ENCODE measurements at regions not wholly inside any gene's neighbourhood (a gene's known extent, or its start where the extent isn't known, plus 50 kb on each side); places are given as distances from the start of the nearest gene placed in this dataset.

- 15 to 24% methylated on average over 4 of the region's 4 CpGs for WGBS, 2 experiments (ENCODE audit: low coverage in 1 of 2, low lambda C conversion rate in 2 of 2, missing lambda C conversion rate in 2 of 2)
- H2AFZ ChIP-seq = no peak overlapping the region
- no peaks in the 10 kb centered on the region for H3K4me1 ChIP-seq (ENCODE audit: insufficient read depth)
- no peaks in the 10 kb centered on the region for H3F3A ChIP-seq (ENCODE audit: insufficient read depth)
- H3K27ac ChIP-seq = no peak overlapping the region
- in situ Hi-C loops (cut with MboI) = no loop called here
- no peaks in the 10 kb centered on the region for H3K36me3 ChIP-seq (ENCODE audit: low read depth)
- no peaks in the 10 kb centered on the region for H3K9me3 ChIP-seq (ENCODE audit: low read depth)
- no peaks in the 10 kb centered on the region for H3K79me2 ChIP-seq (ENCODE audit: insufficient read depth)
- no peak overlapping the region for H3K4me3 ChIP-seq
- no peaks in the 10 kb centered on the region for H4K20me1 ChIP-seq (ENCODE audit: insufficient read depth)
- H3K4me2 ChIP-seq (ENCODE audit: unreplicated experiment) = no peak overlapping the region
- H3K27me3 ChIP-seq (replicated peaks; ENCODE audit: insufficient read depth) = no peaks in the 10 kb centered on the region
- DNase-seq = no peak
- no peak for TF ChIP-seq EZH2 (IDR thresholded peaks at IDR 0.05; ENCODE audit: insufficient read depth, poor library complexity, severe bottlenecking)
- TF ChIP-seq EZH2phosphoT487 (IDR thresholded peaks at IDR 0.05; ENCODE audit: insufficient read depth, low read depth) = no peak
- no peaks in the 10 kb centered on the region for H3K9me2 ChIP-seq (ENCODE audit: insufficient read depth)
- H3K9ac ChIP-seq = no peak overlapping the region
Observed at GRCh38 chr5:87940775-87941174, 327.9 kb downstream of the TMEM161B start.

GRCh38 chr5:87936667-87937066 is 332.0 kb downstream of the TMEM161B start:
- no peaks in the 10 kb centered on the region for H4K20me1 ChIP-seq (ENCODE audit: insufficient read depth)
- TF ChIP-seq EZH2phosphoT487 (IDR thresholded peaks at IDR 0.05; ENCODE audit: insufficient read depth, low read depth) (no peak), EZH2 (IDR thresholded peaks at IDR 0.05; ENCODE audit: insufficient read depth, poor library complexity, severe bottlenecking) (no peak)
- no peaks in the 10 kb centered on the region for H3F3A ChIP-seq (ENCODE audit: insufficient read depth)
- no peak for DNase-seq
- no peaks in the 10 kb centered on the region for H3K27me3 ChIP-seq (replicated peaks; ENCODE audit: insufficient read depth)
- in situ Hi-C loops (cut with MboI) = no loop called here
- no peaks in the 10 kb centered on the region for H3K9me3 ChIP-seq (ENCODE audit: low read depth)
- H3K9ac ChIP-seq = no peak overlapping the region
- no peak overlapping the region for H3K4me3 ChIP-seq
- H3K4me1 ChIP-seq (ENCODE audit: insufficient read depth) = no peaks in the 10 kb centered on the region
- no peaks in the 10 kb centered on the region for H3K79me2 ChIP-seq (ENCODE audit: insufficient read depth)
- H3K4me2 ChIP-seq (ENCODE audit: unreplicated experiment) = no peak overlapping the region
- H3K27ac ChIP-seq = no peak overlapping the region
- no peaks in the 10 kb centered on the region for H3K9me2 ChIP-seq (ENCODE audit: insufficient read depth)
- no peak overlapping the region for H2AFZ ChIP-seq
- no peaks in the 10 kb centered on the region for H3K36me3 ChIP-seq (ENCODE audit: low read depth)

GRCh38 chr5:87924436-87924835 is 344.2 kb downstream of the TMEM161B start:
- Histone ChIP-seq H3K4me1 (ENCODE audit: insufficient read depth) (no peaks in the 10 kb centered on the region), H3K27ac (no peak overlapping the region), H3F3A (ENCODE audit: insufficient read depth) (no peaks in the 10 kb centered on the region), H3K4me2 (ENCODE audit: unreplicated experiment) (no peak overlapping the region), H4K20me1 (ENCODE audit: insufficient read depth) (no peaks in the 10 kb centered on the region), H3K27me3 (replicated peaks; ENCODE audit: insufficient read depth) (no peaks in the 10 kb centered on the region), H3K4me3 (no peak overlapping the region), H3K9ac (no peak overlapping the region), H3K9me2 (ENCODE audit: insufficient read depth) (no peaks in the 10 kb centered on the region), H3K9me3 (ENCODE audit: low read depth) (no peaks in the 10 kb centered on the region), H2AFZ (no peak overlapping the region), H3K79me2 (ENCODE audit: insufficient read depth) (no peaks in the 10 kb centered on the region), H3K36me3 (ENCODE audit: low read depth) (no peaks in the 10 kb centered on the region)
- in situ Hi-C loops (cut with MboI) = no loop called here
- DNase-seq = no peak
- WGBS, 2 experiments (ENCODE audit: low coverage in 1 of 2, low lambda C conversion rate in 2 of 2, missing lambda C conversion rate in 2 of 2) = 20 to 23% methylated on average over 7 of the region's 7 CpGs
- TF ChIP-seq EZH2phosphoT487 (IDR thresholded peaks at IDR 0.05; ENCODE audit: insufficient read depth, low read depth) (no peak), EZH2 (IDR thresholded peaks at IDR 0.05; ENCODE audit: insufficient read depth, poor library complexity, severe bottlenecking) (no peak)

- Histone ChIP-seq H3K36me3 (ENCODE audit: low read depth) (no peaks in the 10 kb centered on the region), H3K9me3 (ENCODE audit: low read depth) (no peaks in the 10 kb centered on the region), H4K20me1 (ENCODE audit: insufficient read depth) (no peaks in the 10 kb centered on the region), H3K4me1 (ENCODE audit: insufficient read depth) (no peaks in the 10 kb centered on the region), H3F3A (ENCODE audit: insufficient read depth) (no peaks in the 10 kb centered on the region), H3K9me2 (ENCODE audit: insufficient read depth) (no peaks in the 10 kb centered on the region), H3K4me3 (no peak overlapping the region), H2AFZ (no peak overlapping the region), H3K9ac (no peak overlapping the region), H3K4me2 (ENCODE audit: unreplicated experiment) (no peak overlapping the region), H3K27ac (no peak overlapping the region), H3K79me2 (ENCODE audit: insufficient read depth) (no peaks in the 10 kb centered on the region), H3K27me3 (replicated peaks; ENCODE audit: insufficient read depth) (no peaks in the 10 kb centered on the region)
- no peak for DNase-seq
- no peak for TF ChIP-seq EZH2 (IDR thresholded peaks at IDR 0.05; ENCODE audit: insufficient read depth, poor library complexity, severe bottlenecking)
- TF ChIP-seq EZH2phosphoT487 (IDR thresholded peaks at IDR 0.05; ENCODE audit: insufficient read depth, low read depth) = no peak
- WGBS, 2 experiments (ENCODE audit: low coverage in 1 of 2, low lambda C conversion rate in 2 of 2, missing lambda C conversion rate in 2 of 2) = 41 to 42% methylated on average over 4 of the region's 4 CpGs
- in situ Hi-C loops (cut with MboI) = no loop called here
Observed at GRCh38 chr5:87916320-87916719, 352.3 kb downstream of the TMEM161B start.

- Histone ChIP-seq H3K9me3 (ENCODE audit: low read depth) (no peaks in the 10 kb centered on the region), H3K9me2 (ENCODE audit: insufficient read depth) (no peaks in the 10 kb centered on the region), H3K4me2 (ENCODE audit: unreplicated experiment) (no peak overlapping the region), H3K79me2 (ENCODE audit: insufficient read depth) (no peaks in the 10 kb centered on the region), H3K4me1 (ENCODE audit: insufficient read depth) (no peaks in the 10 kb centered on the region), H3K9ac (no peak overlapping the region), H3K27ac (no peak overlapping the region), H2AFZ (no peak overlapping the region), H3K36me3 (ENCODE audit: low read depth) (no peaks in the 10 kb centered on the region), H4K20me1 (ENCODE audit: insufficient read depth) (no peaks in the 10 kb centered on the region), H3K27me3 (replicated peaks; ENCODE audit: insufficient read depth) (no peaks in the 10 kb centered on the region), H3K4me3 (no peak overlapping the region), H3F3A (ENCODE audit: insufficient read depth) (no peaks in the 10 kb centered on the region)
- 27 to 41% methylated on average over 1 of the region's 1 CpG for WGBS, 2 experiments (ENCODE audit: low coverage in 1 of 2, low lambda C conversion rate in 2 of 2, missing lambda C conversion rate in 2 of 2)
- in situ Hi-C loops (cut with MboI) = no loop called here
- TF ChIP-seq EZH2phosphoT487 (IDR thresholded peaks at IDR 0.05; ENCODE audit: insufficient read depth, low read depth) (no peak), EZH2 (IDR thresholded peaks at IDR 0.05; ENCODE audit: insufficient read depth, poor library complexity, severe bottlenecking) (no peak)
- DNase-seq = no peak
Observed at GRCh38 chr5:87912419-87912818, 356.2 kb downstream of the TMEM161B start.

Data from GM23248 (cell line).